GM23248 (cell line): ENCODE measurements at regions not wholly inside any gene's neighbourhood (a gene's known extent, or its start where the extent isn't known, plus 50 kb on each side); places are given as distances from the start of the nearest gene placed in this dataset.

Source experiments
- EZH2 ChIP-seq: fragments of 200-600 bp; sonication (generic); IDR thresholded peaks from 2 replicates; pipeline ENCODE4 v1.6.1; 2018; ENCODE audit warnings: antibody characterized with exemption, mild to moderate bottlenecking; ENCODE audit not compliant: insufficient read depth, poor library complexity, severe bottlenecking
- EZH2phosphoT487 ChIP-seq: fragments of 200-600 bp; sonication (generic); IDR thresholded peaks from 2 replicates; pipeline ENCODE4 v1.6.1; 2018; ENCODE audit warnings: antibody characterized with exemption, moderate library complexity, mild to moderate bottlenecking, low read depth; ENCODE audit not compliant: insufficient read depth

DNA sequence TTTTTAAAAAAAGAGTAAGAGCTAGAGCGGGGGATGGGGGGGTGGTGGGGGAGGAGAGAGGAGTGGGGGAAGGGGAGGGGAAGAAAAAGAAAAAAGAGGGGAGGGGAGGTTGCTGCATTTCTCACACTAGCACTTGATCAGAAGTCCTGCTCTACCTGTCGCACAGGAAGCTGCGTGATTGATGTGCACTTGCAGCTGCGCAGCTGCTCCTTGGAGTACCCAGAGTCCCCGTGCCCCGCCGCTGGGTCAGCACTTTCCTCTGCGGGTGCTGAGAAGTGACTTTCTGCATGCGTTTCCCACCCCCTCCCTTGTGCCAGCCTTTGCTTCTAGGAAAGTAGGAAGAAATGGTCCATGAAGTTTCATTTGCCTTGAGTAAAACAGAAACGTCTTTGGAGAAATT, 297.3 kb downstream of the ETAA1 start:
- TF ChIP-seq EZH2 (no peak), EZH2phosphoT487 (no peak)
